ENCODE measurements at regions not wholly inside any gene's neighbourhood (a gene's known extent, or its start where the extent isn't known, plus 50 kb on each side); places are given as distances from the start of the nearest gene placed in this dataset.

DNA sequence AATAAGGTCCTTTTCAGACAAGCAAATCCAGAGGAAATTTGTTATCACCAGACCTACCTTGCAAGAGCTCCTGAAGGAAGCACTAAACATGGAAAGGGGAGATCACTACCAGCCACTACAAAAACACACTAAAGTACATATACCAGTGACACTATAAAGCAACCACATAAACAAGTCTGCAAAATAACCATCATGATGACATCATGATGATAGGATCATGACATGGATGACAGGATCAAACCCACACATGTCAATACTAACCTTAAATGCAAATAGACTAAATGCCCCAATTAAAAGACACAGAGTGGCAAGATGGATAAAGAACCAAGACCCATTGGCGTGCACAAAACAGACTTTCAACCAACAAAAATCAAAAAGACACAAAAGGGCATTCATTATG, 688.8 kb upstream of the NR5A2 start:
- in situ Hi-C loops (cut with MboI): no loop called here

DNA sequence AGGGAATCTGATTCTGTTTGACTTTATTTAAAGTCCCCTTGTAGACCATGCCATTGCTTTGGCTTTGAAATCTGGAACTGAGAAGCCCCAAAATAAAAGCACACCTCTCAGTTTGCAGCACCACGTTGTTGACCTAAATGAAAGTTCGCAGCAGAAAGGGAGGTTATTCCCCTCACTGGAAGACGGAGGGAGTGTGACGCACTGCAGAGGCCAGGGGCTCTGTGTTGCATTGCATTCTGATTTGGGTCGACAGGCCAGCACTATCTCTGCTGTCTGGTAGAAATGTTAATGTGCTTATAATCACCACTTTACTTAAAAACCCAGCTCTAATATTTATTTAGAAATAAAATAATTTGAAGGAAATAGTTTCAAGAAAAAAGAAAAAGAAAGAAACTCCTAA, 675.2 kb upstream of the NR5A2 start:
- SMC1A ChIA-PET (ENCODE audit: uncharacterized antibody, unreplicated experiment): interaction anchor here (0.8 to 1.5 kb wide), 3 partner anchors 183 to 554 kb away, joined by 3 to 4 read pairs (median 3); no protein-coding TSS in a partner anchor
- RAD21 ChIA-PET (ENCODE audit: unreplicated experiment): interaction anchor here (0.7 to 1.2 kb wide), 2 partner anchors 48 to 1514 kb away, joined by 3 to 4 read pairs; no protein-coding TSS in a partner anchor
- no peaks in the 10 kb centered on the region for H3K4me1 ChIP-seq (ENCODE audit: control insufficient read depth, insufficient read depth, low read length)
- TF ChIP-seq NR2C2 (IDR thresholded peaks at IDR 0.05; ENCODE audit: borderline replicate concordance, control insufficient read depth, insufficient read length, low read depth) (no peak), BRCA1 (IDR thresholded peaks at IDR 0.05; ENCODE audit: low read depth, low read length) (no peak), TAF1 (IDR thresholded peaks at IDR 0.05; ENCODE audit: borderline replicate concordance, low read depth, low read length) (no peak), SPI1 (IDR thresholded peaks at IDR 0.05; ENCODE audit: borderline replicate concordance, insufficient read depth, low read depth, low read length) (no peak), POLR2A (IDR thresholded peaks at IDR 0.05; ENCODE audit: low read depth, low read length) (no peak), GATAD2B (conservative IDR thresholded peaks at IDR 0.05; ENCODE audit: low read depth) (no peak), FOXM1 (IDR thresholded peaks at IDR 0.05; ENCODE audit: low read depth, low read length) (no peak), CBX5 (IDR thresholded peaks at IDR 0.05; ENCODE audit: low read depth) (no peak), ZSCAN29 (IDR thresholded peaks at IDR 0.05) (no peak)
- TF ChIP-seq, protein P1, sequence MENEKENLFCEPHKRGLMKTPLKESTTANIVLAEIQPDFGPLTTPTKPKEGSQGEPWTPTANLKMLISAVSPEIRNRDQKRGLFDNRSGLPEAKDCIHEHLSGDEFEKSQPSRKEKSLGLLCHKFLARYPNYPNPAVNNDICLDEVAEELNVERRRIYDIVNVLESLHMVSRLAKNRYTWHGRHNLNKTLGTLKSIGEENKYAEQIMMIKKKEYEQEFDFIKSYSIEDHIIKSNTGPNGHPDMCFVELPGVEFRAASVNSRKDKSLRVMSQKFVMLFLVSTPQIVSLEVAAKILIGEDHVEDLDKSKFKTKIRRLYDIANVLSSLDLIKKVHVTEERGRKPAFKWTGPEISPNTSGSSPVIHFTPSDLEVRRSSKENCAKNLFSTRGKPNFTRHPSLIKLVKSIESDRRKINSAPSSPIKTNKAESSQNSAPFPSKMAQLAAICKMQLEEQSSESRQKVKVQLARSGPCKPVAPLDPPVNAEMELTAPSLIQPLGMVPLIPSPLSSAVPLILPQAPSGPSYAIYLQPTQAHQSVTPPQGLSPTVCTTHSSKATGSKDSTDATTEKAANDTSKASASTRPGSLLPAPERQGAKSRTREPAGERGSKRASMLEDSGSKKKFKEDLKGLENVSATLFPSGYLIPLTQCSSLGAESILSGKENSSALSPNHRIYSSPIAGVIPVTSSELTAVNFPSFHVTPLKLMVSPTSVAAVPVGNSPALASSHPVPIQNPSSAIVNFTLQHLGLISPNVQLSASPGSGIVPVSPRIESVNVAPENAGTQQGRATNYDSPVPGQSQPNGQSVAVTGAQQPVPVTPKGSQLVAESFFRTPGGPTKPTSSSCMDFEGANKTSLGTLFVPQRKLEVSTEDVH (IDR thresholded peaks at IDR 0.05; ENCODE audit: low read depth, partially characterized antibody): no peak
- TF ChIP-seq, protein P2, sequence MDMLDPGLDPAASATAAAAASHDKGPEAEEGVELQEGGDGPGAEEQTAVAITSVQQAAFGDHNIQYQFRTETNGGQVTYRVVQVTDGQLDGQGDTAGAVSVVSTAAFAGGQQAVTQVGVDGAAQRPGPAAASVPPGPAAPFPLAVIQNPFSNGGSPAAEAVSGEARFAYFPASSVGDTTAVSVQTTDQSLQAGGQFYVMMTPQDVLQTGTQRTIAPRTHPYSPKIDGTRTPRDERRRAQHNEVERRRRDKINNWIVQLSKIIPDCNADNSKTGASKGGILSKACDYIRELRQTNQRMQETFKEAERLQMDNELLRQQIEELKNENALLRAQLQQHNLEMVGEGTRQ (IDR thresholded peaks at IDR 0.05; ENCODE audit: borderline replicate concordance, low read depth, low read length): no peak
- in situ Hi-C loops (cut with MboI): no loop called here
- no TSS peak for BruUV-seq (replicated peaks)
- H3K9ac ChIP-seq (ENCODE audit: control insufficient read depth, insufficient read depth, low read length): no peak overlapping the region
- no peak overlapping the region for H3K4me3 ChIP-seq
- H3K9me3 ChIP-seq (replicated peaks; ENCODE audit: control insufficient read depth, insufficient read depth, low read length): no peaks in the 10 kb centered on the region; the same call in 2 of the 3 replicates
- no peaks in the 10 kb centered on the region for H3K27me3 ChIP-seq (replicated peaks in 1 of 2; ENCODE audit: control insufficient read depth in 2 of 2, insufficient read depth in 2 of 2, low read length in 1 of 2)
- no peaks in the 10 kb centered on the region for H3K36me3 ChIP-seq (ENCODE audit: control insufficient read depth in 2 of 2, insufficient read depth in 2 of 2, low read length in 1 of 2)
- DNase-seq (ENCODE audit: low read depth, low spot score): no peak
- no peak overlapping the region for H3K27ac ChIP-seq (ENCODE audit: control insufficient read depth, insufficient read depth)
- no peaks in the 10 kb centered on the region for H3K79me2 ChIP-seq (ENCODE audit: control insufficient read depth, insufficient read depth, low read length)
- WGBS (ENCODE audit: insufficient coverage, insufficient replicate concordance, low lambda C conversion rate, missing lambda C conversion rate): 40% methylated on average over 5 of the region's 5 CpGs
- H3K4me2 ChIP-seq (ENCODE audit: control insufficient read depth, insufficient read depth): no peak overlapping the region
- FAIRE-seq: no peak
- H2AFZ ChIP-seq (ENCODE audit: control insufficient read depth, low read depth, low read length): no peak overlapping the region
- ATAC-seq: no peak
- no peaks in the 10 kb centered on the region for H4K20me1 ChIP-seq (ENCODE audit: control insufficient read depth, insufficient read depth)
- intact Hi-C loops (cut with micrococcal nuclease; ENCODE audit: unreplicated experiment): no loop called here
- POLR2A ChIA-PET: no interaction called here
- CTCF ChIA-PET: interaction anchor here (0.8 kb wide), 1 partner anchor 27 kb away, joined by 3 read pairs; no protein-coding TSS in a partner anchor

More for the DNA sequence above, 688.8 kb upstream of the NR5A2 start:
- Histone ChIP-seq H3K79me2 (ENCODE audit: control insufficient read depth, insufficient read depth, low read length) (no peaks in the 10 kb centered on the region), H3K27ac (ENCODE audit: control insufficient read depth, insufficient read depth) (no peak overlapping the region), H3K9me3 (replicated peaks; ENCODE audit: control insufficient read depth, insufficient read depth, low read length) (no peaks in the 10 kb centered on the region), H3K4me2 (ENCODE audit: control insufficient read depth, insufficient read depth) (no peak overlapping the region), H3K9ac (ENCODE audit: control insufficient read depth, insufficient read depth, low read length) (no peak overlapping the region), H3K36me3 (ENCODE audit: control insufficient read depth in 2 of 2, insufficient read depth in 2 of 2, low read length in 1 of 2) (no peaks in the 10 kb centered on the region), H4K20me1 (ENCODE audit: control insufficient read depth, insufficient read depth) (no peaks in the 10 kb centered on the region), H3K4me1 (ENCODE audit: control insufficient read depth, insufficient read depth, low read length) (no peaks in the 10 kb centered on the region), H3K4me3 (no peak overlapping the region), H2AFZ (ENCODE audit: control insufficient read depth, low read depth, low read length) (no peak overlapping the region), H3K27me3 (replicated peaks in 1 of 2; ENCODE audit: control insufficient read depth in 2 of 2, insufficient read depth in 2 of 2, low read length in 1 of 2) (no peaks in the 10 kb centered on the region; a peak in 1 of 4 replicates)
- WGBS (ENCODE audit: insufficient coverage, insufficient replicate concordance, low lambda C conversion rate, missing lambda C conversion rate): 0% methylated on average over 1 of the region's 1 CpG
- intact Hi-C loops (cut with micrococcal nuclease; ENCODE audit: unreplicated experiment): no loop called here
- DNase-seq (ENCODE audit: low read depth, low spot score): no peak
- ATAC-seq: no peak
- CTCF ChIA-PET: interaction anchor here (0.9 to 1.6 kb wide), 2 partner anchors 9 to 126 kb away, joined by 4 to 6 read pairs; no protein-coding TSS in a partner anchor
- SMC1A ChIA-PET (ENCODE audit: uncharacterized antibody, unreplicated experiment): interaction anchor here (2.2 kb wide), 1 partner anchor 125 kb away, joined by 11 read pairs; no protein-coding TSS in a partner anchor
- no peak for FAIRE-seq
- no TSS peak for BruUV-seq (replicated peaks)
- POLR2A ChIA-PET: no interaction called here
- RAD21 ChIA-PET (ENCODE audit: unreplicated experiment): no interaction called here
- TF ChIP-seq, protein P3, sequence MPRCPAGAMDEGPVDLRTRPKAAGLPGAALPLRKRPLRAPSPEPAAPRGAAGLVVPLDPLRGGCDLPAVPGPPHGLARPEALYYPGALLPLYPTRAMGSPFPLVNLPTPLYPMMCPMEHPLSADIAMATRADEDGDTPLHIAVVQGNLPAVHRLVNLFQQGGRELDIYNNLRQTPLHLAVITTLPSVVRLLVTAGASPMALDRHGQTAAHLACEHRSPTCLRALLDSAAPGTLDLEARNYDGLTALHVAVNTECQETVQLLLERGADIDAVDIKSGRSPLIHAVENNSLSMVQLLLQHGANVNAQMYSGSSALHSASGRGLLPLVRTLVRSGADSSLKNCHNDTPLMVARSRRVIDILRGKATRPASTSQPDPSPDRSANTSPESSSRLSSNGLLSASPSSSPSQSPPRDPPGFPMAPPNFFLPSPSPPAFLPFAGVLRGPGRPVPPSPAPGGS (IDR thresholded peaks at IDR 0.05; ENCODE audit: borderline replicate concordance, insufficient read depth, low read depth, low read length, poor library complexity, severe bottlenecking): no peak
